DOHH2 (cell line): ENCODE measurements at regions not wholly inside any gene's neighbourhood (a gene's known extent, or its start where the extent isn't known, plus 50 kb on each side); places are given as distances from the start of the nearest gene placed in this dataset.

ENCODE experiments used
- H3F3A ChIP-seq: fragments of 200-600 bp; sonication (generic), shearing (Covaris generic); 2 replicates; pipeline ENCODE4 v1.6.0; 2016; ENCODE audit warnings: antibody characterized with exemption, mild to moderate bottlenecking; ENCODE audit not compliant: control insufficient read depth, insufficient read depth
- H3K27ac ChIP-seq: fragments of 200-600 bp; sonication (generic); 2 replicates; pipeline ENCODE4 v1.5.1; 2014; ENCODE audit warnings: low read depth, mild to moderate bottlenecking, low read length, moderate library complexity
- H3K27me3 ChIP-seq: fragments of 200-600 bp; sonication (generic); 2 replicates; pipeline ENCODE4 v1.6.1; 2014; ENCODE audit warnings: mild to moderate bottlenecking, low read length, mixed read lengths; ENCODE audit not compliant: control insufficient read depth
- H3K36me3 ChIP-seq: fragments of 200-600 bp; sonication (generic); 2 replicates; pipeline ENCODE4 v1.6.1; 2014; ENCODE audit warnings: mild to moderate bottlenecking, low read length, moderate library complexity, mixed read lengths; ENCODE audit not compliant: control insufficient read depth
- H3K4me1 ChIP-seq: fragments of 200-600 bp; sonication (generic); 2 replicates; pipeline ENCODE4 v1.6.1; 2014; ENCODE audit warnings: mild to moderate bottlenecking, low read length, mixed read lengths; ENCODE audit not compliant: control insufficient read depth
- H3K4me2 ChIP-seq: fragments of 200-600 bp; sonication (generic); 2 replicates; pipeline ENCODE4 v1.6.0; 2014; ENCODE audit warnings: mild to moderate bottlenecking, low read length, moderate library complexity
- H3K4me3 ChIP-seq: fragments of 200-600 bp; sonication (generic); 2 replicates; pipeline ENCODE4 v1.5.1; 2014; ENCODE audit warnings: mild to moderate bottlenecking, low read length, mixed read lengths
- H3K79me2 ChIP-seq: fragments of 200-600 bp; sonication (generic); 2 replicates; pipeline ENCODE4 v1.6.1; 2014; ENCODE audit warnings: mild to moderate bottlenecking, low read length, mixed read lengths; ENCODE audit not compliant: control insufficient read depth
- H3K9me2 ChIP-seq: fragments of 200-600 bp; sonication (generic); replicated peaks from 2 replicates; pipeline ENCODE4 v1.6.1; 2014; ENCODE audit warnings: mild to moderate bottlenecking, low read length, mixed read lengths; ENCODE audit not compliant: control insufficient read depth
- H3K9me3 ChIP-seq: fragments of 200-600 bp; sonication (generic); 2 replicates; pipeline ENCODE4 v1.6.1; 2014; ENCODE audit warnings: antibody characterized with exemption, low read length, mixed read lengths; ENCODE audit not compliant: control insufficient read depth, insufficient read depth
- H4K20me1 ChIP-seq: fragments of 200-600 bp; sonication (generic); 2 replicates; pipeline ENCODE4 v1.6.0; 2014; ENCODE audit warnings: low read depth, mild to moderate bottlenecking, antibody characterized with exemption, low read length, moderate library complexity; ENCODE audit not compliant: control insufficient read depth, insufficient read depth
- EZH2phosphoT487 ChIP-seq: fragments of 200-600 bp; sonication (generic); IDR thresholded peaks from 2 replicates; pipeline ENCODE4 v1.6.1; 2017; ENCODE audit warnings: borderline replicate concordance, mild to moderate bottlenecking, antibody characterized with exemption, low read length, moderate library complexity, mixed read lengths
- TF ChIP-seq, protein P1 (sequence below): fragments of 200-600 bp; sonication (generic); IDR thresholded peaks from one replicate; pipeline ENCODE4 v1.5.1; 2014; ENCODE audit warnings: antibody characterized with exemption, mild to moderate bottlenecking, low read depth, low read length; ENCODE audit not compliant: poor library complexity, severe bottlenecking

DNA sequence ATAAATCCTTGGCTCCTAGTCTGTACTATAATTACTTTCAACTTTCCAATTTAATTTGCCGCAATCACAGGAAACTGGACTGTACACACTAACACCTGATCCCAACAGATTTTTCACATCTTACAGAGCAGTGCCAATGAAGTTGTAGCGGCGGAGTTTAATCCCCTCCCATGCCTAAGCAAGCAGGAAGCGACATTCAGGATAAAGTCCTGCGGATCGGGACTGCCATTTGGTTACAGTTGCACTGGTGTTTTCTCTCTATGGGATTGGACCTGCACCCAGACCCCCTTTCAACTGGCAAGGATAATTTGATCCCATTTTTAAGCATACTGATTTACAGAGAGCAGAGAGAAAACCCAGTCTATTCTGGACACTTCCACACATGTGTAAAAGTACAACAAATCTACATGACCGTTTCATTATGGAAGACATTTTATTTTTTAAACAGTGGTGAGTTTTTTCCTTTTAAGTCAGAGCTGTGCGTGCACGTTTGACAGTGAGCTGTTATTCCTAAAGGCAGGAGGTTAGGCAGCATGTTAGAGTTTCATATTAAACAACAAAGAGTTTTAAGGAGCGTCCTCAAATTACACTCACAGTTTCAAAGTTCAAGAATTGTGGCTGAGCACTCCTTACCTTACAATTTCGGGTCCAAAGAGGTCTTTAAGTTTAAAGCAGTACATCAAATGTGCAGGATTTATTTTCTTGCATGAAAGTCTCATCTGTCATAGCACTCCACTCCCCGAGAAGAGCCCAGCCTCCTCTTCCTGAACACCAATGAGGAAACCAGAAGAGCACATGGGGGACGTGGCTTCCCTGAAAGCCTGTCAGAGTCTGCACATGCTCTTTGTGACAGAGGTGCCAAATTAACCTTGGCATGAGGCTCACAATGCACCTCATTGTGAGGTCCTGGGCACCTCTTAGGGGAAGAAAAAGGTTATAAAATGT lies 141.6 kb upstream of the RFC3 start:
- Histone ChIP-seq H3K27me3 (no peaks in the 10 kb centered on the region), H3K79me2 (no peaks in the 10 kb centered on the region), H4K20me1 (no peaks in the 10 kb centered on the region), H3K9me2 (no peaks in the 10 kb centered on the region), H3K4me3 (no peak overlapping the region), H3K4me1 (peaks cover 5% of the 10 kb centered on the region), H3K36me3 (no peaks in the 10 kb centered on the region), H3K9me3 (no peaks in the 10 kb centered on the region), H3K27ac (no peak overlapping the region), H3K4me2 (no peak overlapping the region), H3F3A (no peaks in the 10 kb centered on the region)
- no peak for TF ChIP-seq EZH2phosphoT487
- TF ChIP-seq, protein P1, sequence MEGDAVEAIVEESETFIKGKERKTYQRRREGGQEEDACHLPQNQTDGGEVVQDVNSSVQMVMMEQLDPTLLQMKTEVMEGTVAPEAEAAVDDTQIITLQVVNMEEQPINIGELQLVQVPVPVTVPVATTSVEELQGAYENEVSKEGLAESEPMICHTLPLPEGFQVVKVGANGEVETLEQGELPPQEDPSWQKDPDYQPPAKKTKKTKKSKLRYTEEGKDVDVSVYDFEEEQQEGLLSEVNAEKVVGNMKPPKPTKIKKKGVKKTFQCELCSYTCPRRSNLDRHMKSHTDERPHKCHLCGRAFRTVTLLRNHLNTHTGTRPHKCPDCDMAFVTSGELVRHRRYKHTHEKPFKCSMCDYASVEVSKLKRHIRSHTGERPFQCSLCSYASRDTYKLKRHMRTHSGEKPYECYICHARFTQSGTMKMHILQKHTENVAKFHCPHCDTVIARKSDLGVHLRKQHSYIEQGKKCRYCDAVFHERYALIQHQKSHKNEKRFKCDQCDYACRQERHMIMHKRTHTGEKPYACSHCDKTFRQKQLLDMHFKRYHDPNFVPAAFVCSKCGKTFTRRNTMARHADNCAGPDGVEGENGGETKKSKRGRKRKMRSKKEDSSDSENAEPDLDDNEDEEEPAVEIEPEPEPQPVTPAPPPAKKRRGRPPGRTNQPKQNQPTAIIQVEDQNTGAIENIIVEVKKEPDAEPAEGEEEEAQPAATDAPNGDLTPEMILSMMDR: no peak

GRCh38 chr13:33677215-33677614 lies 140.7 kb upstream of the RFC3 start:
- Histone ChIP-seq H3K4me1 (peaks cover 5% of the 10 kb centered on the region), H3K79me2 (no peaks in the 10 kb centered on the region), H4K20me1 (no peaks in the 10 kb centered on the region), H3K27ac (no peak overlapping the region), H3K36me3 (no peaks in the 10 kb centered on the region), H3K4me2 (no peak overlapping the region), H3F3A (no peaks in the 10 kb centered on the region), H3K27me3 (no peaks in the 10 kb centered on the region), H3K9me3 (no peaks in the 10 kb centered on the region), H3K4me3 (no peak overlapping the region), H3K9me2 (no peaks in the 10 kb centered on the region)
- TF ChIP-seq, protein P1: no peak
- no peak for TF ChIP-seq EZH2phosphoT487

DNA sequence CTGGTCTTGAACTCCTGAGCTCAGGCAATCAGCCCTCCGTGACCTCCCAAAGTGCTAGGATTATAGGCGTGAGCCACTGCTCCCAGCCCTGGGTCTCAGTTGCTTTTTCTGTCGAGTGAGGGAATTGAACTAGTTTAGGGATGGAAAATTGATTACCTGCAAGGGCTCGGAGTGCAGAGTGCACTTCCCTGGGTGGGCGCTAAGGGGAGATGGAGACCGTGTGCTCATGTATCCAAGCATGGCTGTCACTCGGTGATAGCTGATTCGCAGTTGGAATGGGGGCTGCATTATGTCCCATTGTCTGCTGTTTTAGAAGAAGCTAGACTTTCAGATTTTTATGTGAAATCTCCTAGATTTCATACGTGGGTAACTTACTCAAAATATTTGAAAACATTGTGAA lies 139.9 kb upstream of the RFC3 start:
- Histone ChIP-seq H3K4me2 (no peak overlapping the region), H4K20me1 (no peaks in the 10 kb centered on the region), H3F3A (no peaks in the 10 kb centered on the region), H3K79me2 (no peaks in the 10 kb centered on the region), H3K4me3 (no peak overlapping the region), H3K4me1 (peaks cover 5% of the 10 kb centered on the region), H3K36me3 (no peaks in the 10 kb centered on the region), H3K27me3 (no peaks in the 10 kb centered on the region), H3K9me3 (no peaks in the 10 kb centered on the region), H3K9me2 (no peaks in the 10 kb centered on the region), H3K27ac (no peak overlapping the region)
- TF ChIP-seq EZH2phosphoT487: no peak
- TF ChIP-seq, protein P1: peak; percentile 58
